ENCODE measurements at regions not wholly inside any gene's neighbourhood (a gene's known extent, or its start where the extent isn't known, plus 50 kb on each side); places are given as distances from the start of the nearest gene placed in this dataset.

DNA sequence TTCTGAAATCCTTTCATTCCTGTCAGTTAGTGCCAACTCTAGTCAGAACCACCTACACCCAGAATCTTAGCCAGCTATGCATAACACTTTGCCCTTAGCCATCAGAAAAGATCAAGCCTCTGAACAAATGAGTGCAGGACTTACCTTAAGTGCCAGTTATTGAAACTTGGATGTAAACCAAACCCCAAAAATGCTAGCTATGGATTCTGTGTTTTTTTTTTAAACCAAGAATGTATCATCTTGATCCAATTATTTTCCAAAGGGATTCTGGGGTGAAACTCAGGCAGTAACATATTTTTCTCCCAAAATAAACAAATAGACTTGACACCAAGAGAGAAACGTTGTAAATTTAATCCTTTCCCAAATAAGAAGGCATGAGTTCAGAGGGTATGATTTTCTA is 538.6 kb upstream of the ADAMTS5 start:
- intact Hi-C loops (cut with micrococcal nuclease; ENCODE audit: unreplicated experiment): no loop called here
- no peak overlapping the region for H3K4me3 ChIP-seq (ENCODE audit: low read depth, low read length)
- no peak overlapping the region for H3K27ac Mint-ChIP-seq (ENCODE audit: unreplicated experiment)
- H3K36me3 ChIP-seq (ENCODE audit: control insufficient read depth, insufficient read depth, low read length): no peaks in the 10 kb centered on the region
- POLR2A ChIA-PET: no interaction called here
- no peak overlapping the region for H3K4me3 Mint-ChIP-seq (ENCODE audit: unreplicated experiment)
- no peaks in the 10 kb centered on the region for H3K36me3 Mint-ChIP-seq (ENCODE audit: insufficient read depth, unreplicated experiment)
- no peak for DNase-seq
- no peaks in the 10 kb centered on the region for H3K9me3 Mint-ChIP-seq (ENCODE audit: unreplicated experiment)
- BruUV-seq (replicated peaks): no TSS peak
- TF ChIP-seq CTCF (IDR thresholded peaks at IDR 0.05; ENCODE audit: insufficient read depth in 1 of 2, low read depth in 1 of 2, low read length in 1 of 2, severe bottlenecking in 1 of 2, unreplicated experiment in 1 of 2): no peak
- H3K9me3 ChIP-seq: no peaks in the 10 kb centered on the region
- no peaks in the 10 kb centered on the region for H3K4me1 ChIP-seq
- CTCF ChIA-PET: no interaction called here
- H3K27me3 ChIP-seq (replicated peaks; ENCODE audit: control insufficient read depth, insufficient read depth, low read length): no peaks in the 10 kb centered on the region
- H3K27me3 Mint-ChIP-seq (ENCODE audit: insufficient read depth, unreplicated experiment): no peaks in the 10 kb centered on the region
- H3K4me1 Mint-ChIP-seq (ENCODE audit: low read depth, unreplicated experiment): no peaks in the 10 kb centered on the region

- Histone ChIP-seq H3K4me3 (ENCODE audit: low read depth, low read length) (no peak overlapping the region), H3K4me1 (no peaks in the 10 kb centered on the region), H3K36me3 (ENCODE audit: control insufficient read depth, insufficient read depth, low read length) (no peaks in the 10 kb centered on the region), H3K9me3 (no peaks in the 10 kb centered on the region), H3K27me3 (replicated peaks; ENCODE audit: control insufficient read depth, insufficient read depth, low read length) (no peaks in the 10 kb centered on the region)
- CTCF ChIA-PET: no interaction called here
- DNase-seq: no peak
- Mint-ChIP-seq H3K4me3 (ENCODE audit: unreplicated experiment) (no peak overlapping the region), H3K36me3 (ENCODE audit: insufficient read depth, unreplicated experiment) (no peaks in the 10 kb centered on the region), H3K27me3 (ENCODE audit: insufficient read depth, unreplicated experiment) (no peaks in the 10 kb centered on the region), H3K4me1 (ENCODE audit: low read depth, unreplicated experiment) (no peaks in the 10 kb centered on the region), H3K9me3 (ENCODE audit: unreplicated experiment) (no peaks in the 10 kb centered on the region), H3K27ac (ENCODE audit: unreplicated experiment) (no peak overlapping the region)
- intact Hi-C loops (cut with micrococcal nuclease; ENCODE audit: unreplicated experiment): no loop called here
- no TSS peak for BruUV-seq (replicated peaks)
- POLR2A ChIA-PET: no interaction called here
- TF ChIP-seq CTCF (IDR thresholded peaks at IDR 0.05; ENCODE audit: insufficient read depth in 1 of 2, low read depth in 1 of 2, low read length in 1 of 2, severe bottlenecking in 1 of 2, unreplicated experiment in 1 of 2): no peak
These were observed 535.9 kb upstream of the ADAMTS5 start for GRCh38 chr21:27502801-27503200.

DNA sequence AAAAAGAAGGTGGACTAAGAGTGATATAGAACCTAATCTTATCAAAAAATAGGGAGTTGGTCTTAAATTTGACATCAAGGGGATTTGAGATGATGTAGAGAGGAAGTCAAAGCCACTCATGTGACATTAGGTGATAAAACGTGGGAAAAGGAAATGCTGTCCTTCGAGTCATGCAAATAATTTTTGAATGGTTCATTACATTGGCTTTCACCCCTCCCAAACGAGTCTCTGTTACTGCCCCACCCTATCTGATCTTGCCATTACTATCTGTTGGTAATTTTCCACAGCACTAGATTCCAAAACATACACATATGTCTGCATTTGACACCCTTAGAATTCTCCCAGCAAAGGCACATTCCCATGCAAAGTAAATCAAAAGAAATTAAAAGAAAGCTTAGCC is 531.1 kb upstream of the ADAMTS5 start:
- Mint-ChIP-seq H3K9me3 (ENCODE audit: unreplicated experiment) (no peaks in the 10 kb centered on the region), H3K27me3 (ENCODE audit: insufficient read depth, unreplicated experiment) (peaks cover 6% of the 10 kb centered on the region), H3K4me1 (ENCODE audit: low read depth, unreplicated experiment) (no peaks in the 10 kb centered on the region), H3K4me3 (ENCODE audit: unreplicated experiment) (no peak overlapping the region), H3K36me3 (ENCODE audit: insufficient read depth, unreplicated experiment) (no peaks in the 10 kb centered on the region), H3K27ac (ENCODE audit: unreplicated experiment) (no peak overlapping the region)
- Histone ChIP-seq H3K36me3 (ENCODE audit: control insufficient read depth, insufficient read depth, low read length) (no peaks in the 10 kb centered on the region), H3K4me3 (ENCODE audit: low read depth, low read length) (no peak overlapping the region), H3K9me3 (no peaks in the 10 kb centered on the region), H3K27me3 (replicated peaks; ENCODE audit: control insufficient read depth, insufficient read depth, low read length) (no peaks in the 10 kb centered on the region), H3K4me1 (no peaks in the 10 kb centered on the region)
- BruUV-seq (replicated peaks): no TSS peak
- TF ChIP-seq CTCF (IDR thresholded peaks at IDR 0.05; ENCODE audit: insufficient read depth in 1 of 2, low read depth in 1 of 2, low read length in 1 of 2, severe bottlenecking in 1 of 2, unreplicated experiment in 1 of 2): no peak
- POLR2A ChIA-PET: no interaction called here
- no peak for DNase-seq
- CTCF ChIA-PET: no interaction called here
- intact Hi-C loops (cut with micrococcal nuclease; ENCODE audit: unreplicated experiment): no loop called here

Data from Caco-2 (cell line).